Ishikawa (cell line): ENCODE measurements at regions not wholly inside any gene's neighbourhood (a gene's known extent, or its start where the extent isn't known, plus 50 kb on each side); places are given as distances from the start of the nearest gene placed in this dataset.

Experiments
- CEBPB ChIP-seq: IDR thresholded peaks from 2 replicates; pipeline ENCODE4 v1.6.1; 2012
- CREB1 ChIP-seq: IDR thresholded peaks from 2 replicates; pipeline ENCODE4 v1.6.1; 2012; ENCODE audit warnings: low read depth
- EGR1 ChIP-seq: IDR thresholded peaks from 2 replicates; pipeline ENCODE4 v1.6.1; 2012
- EP300 ChIP-seq: IDR thresholded peaks from 2 replicates; pipeline ENCODE4 v1.6.1; 2012; ENCODE audit warnings: borderline replicate concordance
- FOXM1 ChIP-seq: IDR thresholded peaks from 2 replicates; pipeline ENCODE4 v1.6.1; 2012; ENCODE audit warnings: low read depth, borderline replicate concordance
- MAX ChIP-seq: IDR thresholded peaks from 2 replicates; pipeline ENCODE4 v1.6.1; 2012
- NFIC ChIP-seq: IDR thresholded peaks from 2 replicates; pipeline ENCODE4 v1.6.1; 2012
- RAD21 ChIP-seq: IDR thresholded peaks from 2 replicates; pipeline ENCODE4 v1.6.1; 2012; ENCODE audit warnings: low read depth
- REST ChIP-seq: IDR thresholded peaks from 2 replicates; pipeline ENCODE4 v1.6.1; 2012; ENCODE audit warnings: low read depth, mild to moderate bottlenecking
- TAF1 ChIP-seq: IDR thresholded peaks from 2 replicates; pipeline ENCODE4 v1.6.1; 2012; ENCODE audit warnings: low read depth, mild to moderate bottlenecking
- TCF12 ChIP-seq: IDR thresholded peaks from 2 replicates; pipeline ENCODE4 v1.6.1; 2012; ENCODE audit warnings: low read depth
- TEAD4 ChIP-seq: IDR thresholded peaks from 2 replicates; pipeline ENCODE4 v1.6.1; 2012
- USF1 ChIP-seq: IDR thresholded peaks from 2 replicates; pipeline ENCODE4 v1.6.1; 2012
- YY1 ChIP-seq: IDR thresholded peaks from 2 replicates; pipeline ENCODE4 v1.6.1; 2012; ENCODE audit warnings: low read depth
- ZBTB7A ChIP-seq: IDR thresholded peaks from 2 replicates; pipeline ENCODE4 v1.6.1; 2012; ENCODE audit warnings: low read depth

- TF ChIP-seq MAX, result no peak
- TF ChIP-seq YY1, result no peak
- no peak for TF ChIP-seq RAD21
- TF ChIP-seq TAF1, result no peak
These were observed 548.0 kb upstream of the LUZP2 start for GRCh38 chr11:23948851-23949250.

GRCh38 chr11:23953951-23954710 is 542.7 kb upstream of the LUZP2 start:
- TF ChIP-seq FOXM1, result no peak
- no peak for TF ChIP-seq NFIC
- TF ChIP-seq ZBTB7A, result no peak

- TF ChIP-seq REST (no peak), USF1 (no peak), EGR1 (no peak), MAX (no peak), CEBPB (no peak), TCF12 (no peak), ZBTB7A (no peak)
These were observed 542.1 kb upstream of the LUZP2 start for GRCh38 chr11:23954730-23955129.

GRCh38 chr11:23956586-23956985 is 540.3 kb upstream of the LUZP2 start:
- TF ChIP-seq CEBPB (no peak), NFIC (no peak), TEAD4 (no peak), MAX (no peak)

- no peak for TF ChIP-seq CEBPB
These were observed 539.5 kb upstream of the LUZP2 start for GRCh38 chr11:23957314-23957713.

- TF ChIP-seq REST (no peak), FOXM1 (no peak), MAX (no peak), NFIC (no peak), TAF1 (no peak), YY1 (no peak), CREB1 (no peak), TCF12 (no peak), EGR1 (no peak), ZBTB7A (no peak), RAD21 (no peak)
These were observed 537.4 kb upstream of the LUZP2 start for GRCh38 chr11:23959462-23959861.

- TF ChIP-seq ZBTB7A (no peak), EP300 (no peak), MAX (no peak), TEAD4 (no peak), CEBPB (no peak), YY1 (no peak), REST (no peak), TAF1 (no peak), RAD21 (no peak), NFIC (no peak), EGR1 (no peak), USF1 (no peak), TCF12 (no peak), FOXM1 (no peak), CREB1 (no peak)
These were observed 535.1 kb upstream of the LUZP2 start for GRCh38 chr11:23961503-23962338.
